WTC11 (cell line): ENCODE measurements at regions not wholly inside any gene's neighbourhood (a gene's known extent, or its start where the extent isn't known, plus 50 kb on each side); places are given as distances from the start of the nearest gene placed in this dataset.

Experiments used
- ATAC-seq: fragments of 200-7000 bp; cut with Tn5 transposase; 2 replicates; pipeline ENCODE4 v1.10.0; 2021; ENCODE audit warnings: mild to moderate bottlenecking, moderate library complexity
- CTCF ChIA-PET: fragments of 300-600 bp; sonication (Branson Sonifier 250); formaldehyde crosslinking; loops from one replicate; lab custom pipeline; 2021; ENCODE audit warnings: antibody characterized with exemption; lab: Charles Lee
- POLR2A ChIA-PET: fragments of 350-600 bp; sonication (Branson Sonifier 250); formaldehyde crosslinking; loops from one replicate; lab custom pipeline; 2021; ENCODE audit warnings: antibody characterized with exemption; lab: Charles Lee
- DNase-seq: peaks from one replicate; pipeline ENCODE4 v3.0.0; 2021; ENCODE audit warnings: low spot score
- H3K27ac Mint-ChIP-seq: 2 replicates; pipeline ENCODE4 v1.8.0; 2021; ENCODE audit warnings: mixed read lengths
- H3K27me3 Mint-ChIP-seq: 2 replicates; pipeline ENCODE4 v1.8.0; 2021; ENCODE audit warnings: low read depth, mild to moderate bottlenecking, moderate library complexity, mixed read lengths
- H3K36me3 Mint-ChIP-seq: 2 replicates; pipeline ENCODE4 v1.8.0; 2021; ENCODE audit warnings: mixed read lengths
- H3K4me1 Mint-ChIP-seq: 2 replicates; pipeline ENCODE4 v1.8.0; 2022; ENCODE audit warnings: mixed read lengths
- H3K4me3 Mint-ChIP-seq: 2 replicates; pipeline ENCODE4 v1.8.0; 2021; ENCODE audit warnings: mild to moderate bottlenecking, moderate library complexity, mixed read lengths
- H3K9me3 Mint-ChIP-seq: 2 replicates; pipeline ENCODE4 v1.8.0; 2021; ENCODE audit warnings: mixed read lengths
- AR ChIP-seq: fragments of 250-450 bp; sonication (Bioruptor Pico); IDR thresholded peaks from 2 replicates; pipeline ENCODE4 v1.9.0; 2021; ENCODE audit warnings: mild to moderate bottlenecking
- ARID4B ChIP-seq: sonication (generic); formaldehyde crosslinking; IDR thresholded peaks from 2 replicates; pipeline ENCODE4 v1.8.0; 2023; ENCODE audit warnings: missing genetic modification reagents, mild to moderate bottlenecking, borderline replicate concordance
- CDX4 ChIP-seq: fragments of 250-450 bp; sonication (Bioruptor Pico); IDR thresholded peaks from 2 replicates; pipeline ENCODE4 v1.9.0; 2021; ENCODE audit warnings: moderate library complexity, mild to moderate bottlenecking, inconsistent platforms, borderline replicate concordance
- E2F1 ChIP-seq: sonication (generic); formaldehyde crosslinking; IDR thresholded peaks from 2 replicates; pipeline ENCODE4 v1.8.0; 2022; ENCODE audit warnings: mild to moderate bottlenecking, missing genetic modification reagents
- E2F5 ChIP-seq: sonication (generic); formaldehyde crosslinking; IDR thresholded peaks from 2 replicates; pipeline ENCODE4 v1.8.1; 2022; ENCODE audit warnings: mild to moderate bottlenecking, moderate library complexity, missing genetic modification reagents
- ELF4 ChIP-seq: sonication (generic); formaldehyde crosslinking; IDR thresholded peaks from 2 replicates; pipeline ENCODE4 v1.8.1; 2022; ENCODE audit warnings: low read depth, mild to moderate bottlenecking, moderate library complexity, missing genetic modification reagents
- ERG ChIP-seq: fragments of 250-450 bp; sonication (Bioruptor Pico); IDR thresholded peaks from 2 replicates; pipeline ENCODE4 v1.8.0; 2021; ENCODE audit warnings: mild to moderate bottlenecking
- ETV6 ChIP-seq: sonication (generic); formaldehyde crosslinking; IDR thresholded peaks from 2 replicates; pipeline ENCODE4 v1.8.1; 2022; ENCODE audit warnings: mild to moderate bottlenecking, missing genetic modification reagents
- GABPB1 ChIP-seq: sonication (generic); formaldehyde crosslinking; IDR thresholded peaks from 2 replicates; pipeline ENCODE4 v1.8.1; 2023; ENCODE audit warnings: mild to moderate bottlenecking, missing genetic modification reagents
- MAX ChIP-seq: sonication (generic); formaldehyde crosslinking; IDR thresholded peaks from 2 replicates; pipeline ENCODE4 v1.8.0; 2022; ENCODE audit warnings: mild to moderate bottlenecking, missing genetic modification reagents
- NR1H2 ChIP-seq: sonication (generic); formaldehyde crosslinking; IDR thresholded peaks from 2 replicates; pipeline ENCODE4 v1.9.0; 2021; ENCODE audit warnings: mild to moderate bottlenecking, moderate library complexity, missing genetic modification reagents
- PRDM15 ChIP-seq: sonication (generic); formaldehyde crosslinking; IDR thresholded peaks from 2 replicates; pipeline ENCODE4 v1.8.0; 2022; ENCODE audit warnings: missing genetic modification reagents
- RORB ChIP-seq: fragments of 250-450 bp; sonication (Bioruptor Pico); IDR thresholded peaks from 2 replicates; pipeline ENCODE4 v1.9.0; 2021; ENCODE audit warnings: mild to moderate bottlenecking
- TP53 ChIP-seq: sonication (generic); formaldehyde crosslinking; IDR thresholded peaks from 2 replicates; pipeline ENCODE4 v1.8.1; 2023; ENCODE audit warnings: mild to moderate bottlenecking, missing genetic modification reagents

GRCh38 chr1:217012659-217013058, 289.4 kb upstream of the ESRRG start (continued):
- TF ChIP-seq PRDM15 (CRISPR knock-in tag), result no peak

GRCh38 chr1:217011097-217011496, 287.9 kb upstream of the ESRRG start:
- H3K4me1 Mint-ChIP-seq, result no peaks in the 10 kb centered on the region
- ChIA-PET POLR2A (no interaction called here), CTCF (no interaction called here)
- no peak for ATAC-seq
- DNase-seq, result no peak
- H3K9me3 Mint-ChIP-seq, result no peaks in the 10 kb centered on the region
- H3K27ac Mint-ChIP-seq, result no peak overlapping the region
- H3K4me3 Mint-ChIP-seq, result no peak overlapping the region
- no peaks in the 10 kb centered on the region for H3K27me3 Mint-ChIP-seq
- no peaks in the 10 kb centered on the region for H3K36me3 Mint-ChIP-seq
- TF ChIP-seq ETV6 (CRISPR knock-in tag) (no peak), GABPB1 (CRISPR knock-in tag) (no peak), CDX4 (CRISPR knock-in tag) (no peak), NR1H2 (CRISPR knock-in tag) (no peak), ERG (CRISPR knock-in tag) (no peak), MAX (CRISPR knock-in tag) (no peak), AR (no peak), TP53 (CRISPR knock-in tag) (no peak), E2F1 (no peak), RORB (CRISPR knock-in tag) (no peak), E2F5 (no peak), ARID4B (CRISPR knock-in tag) (no peak), ELF4 (no peak)
